HG03108 (cell line): ENCODE measurements at regions not wholly inside any gene's neighbourhood (a gene's known extent, or its start where the extent isn't known, plus 50 kb on each side); places are given as distances from the start of the nearest gene placed in this dataset.
"Not testable (repeated sequence)": the region's sequence is repeated elsewhere in the genome, so short reads cannot be mapped to it uniquely, and the experiment has no call there.

Experiments used
- ATAC-seq: cut with Tn5 transposase; IDR thresholded peaks from one replicate; pipeline ENCODE4 v1.9.1; 2021; ENCODE audit warnings: moderate library complexity; ENCODE audit not compliant: unreplicated experiment

DNA sequence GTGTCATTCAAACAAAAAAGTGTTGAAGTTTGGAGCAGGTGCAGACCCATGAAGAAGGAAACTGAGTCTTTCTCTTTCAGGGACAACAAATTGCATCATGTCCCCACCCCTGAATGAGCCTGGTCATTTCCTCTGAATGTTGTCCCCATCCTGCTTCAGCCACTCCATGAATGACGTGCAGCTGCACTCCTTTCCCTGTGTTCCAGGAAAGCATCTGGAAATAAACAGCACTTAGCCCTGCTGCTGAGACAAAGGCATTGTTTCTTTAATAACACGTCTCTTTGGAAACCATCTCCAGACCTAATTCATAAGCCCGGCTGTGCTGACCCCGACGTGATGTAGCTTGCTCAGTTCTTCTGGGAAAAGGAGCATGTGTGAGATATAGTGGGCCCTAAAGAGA is 682.3 kb downstream of the BRINP1 start:
- ATAC-seq, result no peak

DNA sequence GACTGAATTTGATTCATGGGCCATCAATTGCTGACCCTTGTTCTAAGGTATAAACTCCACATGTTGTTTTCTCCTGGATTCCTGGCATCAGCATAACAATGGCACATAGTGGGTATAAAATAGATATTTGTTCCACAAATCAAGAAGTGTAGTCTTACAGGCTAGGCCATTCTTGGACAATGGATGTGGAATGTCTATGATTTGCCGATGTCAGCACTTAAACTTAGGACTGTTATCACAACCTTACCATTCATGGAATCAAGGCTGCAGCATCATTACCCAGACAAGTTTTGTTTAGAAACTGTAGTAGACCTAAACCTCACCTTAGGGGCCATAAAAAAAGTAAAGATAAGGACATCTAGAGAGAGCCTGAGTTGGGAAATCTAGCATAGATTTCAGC is 680.0 kb downstream of the BRINP1 start:
- no peak for ATAC-seq

DNA sequence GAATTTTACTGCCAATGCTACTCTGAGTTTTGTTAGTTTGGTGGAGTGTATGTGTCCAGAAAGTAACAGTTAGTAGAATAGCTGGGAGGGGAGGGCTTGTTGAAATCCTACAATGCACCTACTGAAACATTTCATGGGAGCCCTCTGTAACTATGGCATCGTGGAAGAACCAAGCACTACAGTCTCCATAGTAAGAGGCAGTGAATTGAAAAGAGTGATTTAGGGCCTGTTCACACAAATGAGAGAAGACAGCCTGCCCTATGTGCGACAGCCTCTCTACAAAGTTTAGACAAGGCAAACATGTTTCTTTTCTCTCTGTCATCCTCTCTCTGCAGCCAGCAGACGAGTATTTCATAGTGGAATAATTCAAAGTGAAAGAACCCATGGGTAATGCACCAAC is 676.6 kb downstream of the BRINP1 start:
- no peak for ATAC-seq

DNA sequence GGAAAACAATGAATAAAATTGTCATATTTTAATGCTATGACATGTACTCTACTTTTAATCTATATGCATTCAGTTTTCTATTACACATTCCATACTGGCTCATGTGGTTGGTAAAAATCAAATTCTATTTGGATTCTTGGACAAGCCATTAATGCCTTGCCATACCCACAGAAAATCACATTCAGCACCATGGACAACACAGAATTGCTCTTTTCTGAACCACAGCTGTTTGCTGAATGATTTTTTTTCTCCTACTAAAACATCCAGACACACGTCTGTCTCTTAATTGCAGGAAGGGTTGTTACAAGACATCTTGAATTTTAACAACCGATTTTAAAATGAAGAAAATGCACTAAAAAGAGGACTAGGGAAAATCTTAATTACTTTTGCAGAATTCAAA is 675.6 kb downstream of the BRINP1 start:
- no peak for ATAC-seq

DNA sequence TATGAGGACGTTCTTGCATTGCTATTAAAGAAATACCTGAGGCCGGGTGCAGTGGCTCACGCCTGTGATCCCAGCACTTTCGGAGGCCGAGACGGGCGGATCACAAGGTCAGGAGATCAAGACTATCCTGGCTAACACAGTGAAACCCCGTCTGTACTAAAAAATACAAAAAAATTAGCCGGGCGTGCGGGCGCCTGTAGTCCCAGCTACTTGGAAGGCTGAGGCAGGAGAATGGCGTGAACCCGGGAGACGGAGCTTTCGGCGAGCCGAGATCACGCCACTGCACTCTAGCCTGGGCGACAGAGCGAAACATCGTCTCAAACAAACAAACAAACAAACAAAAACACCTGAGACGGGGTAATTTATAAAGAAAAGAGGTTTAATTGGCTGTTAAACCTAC is 674.0 kb downstream of the BRINP1 start:
- ATAC-seq, result not testable (repeated sequence)

DNA sequence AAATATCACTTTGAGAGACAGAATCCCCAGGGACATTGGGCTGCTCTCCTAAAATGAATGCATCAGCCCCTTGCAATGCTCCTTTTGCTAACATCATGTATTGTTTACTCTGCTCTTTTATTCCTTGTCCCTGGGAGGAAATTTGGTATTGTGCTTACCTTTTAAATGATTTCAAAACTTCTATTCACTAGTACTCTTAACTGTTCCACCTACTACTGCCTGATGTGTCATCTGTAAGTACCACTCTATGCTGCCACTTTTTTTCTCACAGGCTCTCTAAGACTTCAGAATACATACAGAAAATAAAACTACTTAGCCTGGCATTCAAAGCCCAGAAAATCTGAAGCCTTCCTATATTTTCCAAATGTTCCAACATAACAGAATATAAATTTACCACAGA is 667.2 kb downstream of the BRINP1 start:
- no peak for ATAC-seq

DNA sequence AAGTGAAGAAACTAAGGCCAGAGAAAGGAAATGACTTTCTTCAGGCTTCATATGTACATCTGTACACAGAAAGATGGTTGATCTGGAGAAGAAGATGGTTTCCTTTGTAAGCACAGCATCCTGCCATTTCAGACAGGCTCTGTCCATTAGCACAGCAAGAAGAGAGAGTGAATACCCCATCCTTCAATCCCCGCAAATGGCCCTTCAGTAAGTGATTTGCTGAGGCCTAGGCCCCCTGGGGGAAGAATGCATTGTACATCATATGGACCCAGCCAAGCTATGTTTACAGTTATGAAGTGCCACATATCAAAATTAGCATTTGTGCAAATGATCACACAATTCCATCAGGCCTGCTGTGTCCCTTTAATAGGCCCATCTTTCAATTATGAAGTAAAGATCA is 657.4 kb downstream of the BRINP1 start:
- no peak for ATAC-seq

DNA sequence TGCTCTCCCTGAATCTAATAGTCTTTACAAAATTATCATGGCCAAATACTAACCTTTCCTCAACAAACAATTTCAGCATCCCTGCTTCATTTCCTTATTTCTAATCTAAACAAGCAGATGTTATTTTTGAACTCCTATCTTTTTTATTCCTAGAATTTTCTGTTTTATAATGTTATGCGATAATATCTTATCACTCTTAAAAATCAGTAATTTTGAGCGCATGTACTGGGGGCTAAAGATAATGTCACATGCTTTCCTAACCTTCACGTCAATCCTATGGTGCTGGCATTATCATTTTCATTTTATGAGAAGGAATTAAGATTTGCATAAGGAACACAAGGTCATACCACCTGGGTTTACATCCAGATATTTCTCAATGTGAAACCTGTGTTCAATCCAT is 648.0 kb downstream of the BRINP1 start:
- ATAC-seq, result no peak

DNA sequence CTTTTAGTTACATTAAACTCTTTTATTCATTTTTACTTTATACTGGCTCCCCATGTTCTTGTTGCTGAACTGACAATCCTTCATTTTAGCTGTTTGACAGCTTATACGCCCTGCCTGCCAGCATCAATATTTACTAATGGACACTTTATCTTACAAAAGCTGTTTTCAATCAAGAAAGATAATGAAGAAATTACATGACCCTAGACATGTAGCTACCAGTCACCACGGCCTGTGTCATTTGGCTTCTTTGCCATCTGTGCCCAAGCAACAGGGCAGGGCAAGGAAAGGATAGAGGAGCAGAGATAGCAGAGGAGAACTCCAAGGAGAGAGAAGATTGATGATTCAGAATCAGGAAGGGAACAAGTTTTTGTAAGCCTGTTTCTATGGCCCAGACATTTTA is 647.3 kb downstream of the BRINP1 start:
- no peak for ATAC-seq

DNA sequence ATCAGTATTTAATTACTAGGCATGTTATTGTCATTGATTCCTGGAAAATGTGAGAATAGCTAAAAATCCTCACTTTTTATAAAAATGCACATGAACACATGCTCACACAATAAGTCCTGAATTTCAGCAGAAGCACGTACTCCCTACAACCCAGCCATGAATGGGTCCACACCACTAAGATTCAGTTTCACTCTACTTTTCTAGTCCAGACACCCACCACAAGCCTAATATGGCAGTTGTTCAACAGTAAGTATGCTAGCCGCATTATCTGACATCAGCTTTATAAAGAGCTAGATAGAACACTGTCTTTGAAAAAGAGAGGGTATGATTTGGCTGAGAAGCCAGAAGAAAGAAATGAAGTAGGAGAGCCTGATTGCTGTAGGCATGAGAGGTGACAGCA is 639.3 kb downstream of the BRINP1 start:
- ATAC-seq, result no peak

DNA sequence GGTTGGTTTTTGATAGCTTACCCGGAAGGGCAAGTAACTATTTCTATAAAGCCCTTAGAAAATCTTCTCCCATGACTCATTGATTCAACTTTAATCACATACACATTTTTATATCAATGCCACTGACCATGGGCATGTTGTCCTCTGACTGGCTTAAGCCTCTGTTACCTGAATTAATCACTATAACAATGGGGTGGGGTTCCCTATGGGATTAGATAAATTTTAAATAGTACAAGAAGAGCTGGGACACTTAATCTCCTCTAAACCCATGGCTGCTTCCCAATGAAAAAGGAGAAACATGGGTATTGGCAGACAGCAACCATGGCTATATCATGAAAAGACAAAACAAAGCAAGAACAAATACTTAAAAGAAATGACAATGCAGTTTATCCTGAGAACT is 636.2 kb downstream of the BRINP1 start:
- ATAC-seq, result no peak

DNA sequence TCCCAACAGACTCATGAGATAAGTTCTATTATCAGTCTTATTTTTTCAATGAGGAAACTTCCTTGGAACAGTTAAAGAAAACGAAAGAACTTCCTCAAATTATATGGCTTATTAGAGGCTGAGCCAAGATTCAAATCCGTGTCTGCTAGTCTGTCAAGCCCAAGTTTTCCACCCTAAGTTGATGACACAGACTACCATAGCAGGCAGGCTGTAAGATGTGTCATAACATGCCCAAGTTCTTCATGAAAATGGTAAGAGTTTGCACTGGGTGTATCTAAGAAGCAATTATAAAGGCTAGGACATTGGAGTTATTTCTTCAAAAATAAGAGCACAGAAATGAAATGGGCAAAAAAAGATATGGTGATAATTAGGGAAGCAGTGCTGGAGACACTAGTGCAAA is 634.5 kb downstream of the BRINP1 start:
- ATAC-seq, result no peak

DNA sequence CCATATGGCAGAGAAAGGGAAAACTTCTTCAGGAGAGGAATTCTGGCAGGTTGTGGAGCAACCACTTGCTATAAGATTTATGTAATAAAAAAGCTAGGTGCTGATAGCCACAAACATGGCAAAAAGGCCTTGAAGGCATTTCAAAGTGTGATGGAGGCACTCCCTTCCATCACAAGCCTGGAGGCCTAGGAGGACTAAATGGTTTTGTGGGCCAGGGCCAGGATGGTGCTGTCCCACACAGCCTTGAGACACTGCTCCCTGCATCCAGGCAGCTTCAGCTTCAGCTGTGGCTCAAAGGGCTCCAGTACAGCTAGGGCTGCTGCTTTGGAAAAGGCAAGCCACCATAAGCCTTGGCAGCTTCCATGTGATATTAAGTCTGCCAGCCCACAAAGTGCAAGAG is 632.8 kb downstream of the BRINP1 start:
- no peak for ATAC-seq

DNA sequence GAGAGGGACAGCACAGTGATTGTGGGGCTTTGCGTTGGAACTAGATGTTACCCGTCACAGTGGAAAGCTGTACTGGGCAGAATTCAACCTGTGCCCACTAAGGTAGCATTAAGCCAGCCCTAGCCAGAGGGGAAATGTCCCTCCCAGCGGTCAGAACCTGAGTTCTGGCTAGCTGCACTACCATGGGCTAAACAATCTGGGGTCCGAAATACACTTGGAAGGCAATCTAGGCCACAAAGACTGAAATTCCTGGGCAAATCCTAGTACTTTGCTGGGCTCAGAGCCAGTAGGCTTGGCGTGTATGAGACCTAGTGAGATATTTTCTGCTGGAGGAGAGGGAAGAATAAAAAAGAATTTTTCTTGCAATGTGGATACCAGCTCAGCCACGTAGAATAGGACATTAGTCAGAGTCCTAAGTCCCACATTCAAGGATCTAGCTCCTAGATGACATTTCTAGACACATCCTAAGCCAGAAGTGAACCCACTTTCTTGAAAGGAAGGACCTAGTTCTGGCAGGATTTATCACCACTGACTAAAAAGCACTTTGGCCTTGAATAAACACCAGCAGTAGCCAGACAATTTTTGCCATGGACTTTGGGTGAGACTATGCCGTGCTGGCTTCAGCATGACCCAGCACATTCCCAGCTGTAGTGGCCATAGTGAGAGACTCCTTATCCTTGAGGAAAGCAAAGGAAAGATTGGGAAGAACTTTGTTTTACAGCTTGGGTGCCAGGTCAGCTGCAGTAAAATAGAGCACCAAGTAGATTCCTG is 618.0 kb downstream of the BRINP1 start:
- ATAC-seq, result no peak

DNA sequence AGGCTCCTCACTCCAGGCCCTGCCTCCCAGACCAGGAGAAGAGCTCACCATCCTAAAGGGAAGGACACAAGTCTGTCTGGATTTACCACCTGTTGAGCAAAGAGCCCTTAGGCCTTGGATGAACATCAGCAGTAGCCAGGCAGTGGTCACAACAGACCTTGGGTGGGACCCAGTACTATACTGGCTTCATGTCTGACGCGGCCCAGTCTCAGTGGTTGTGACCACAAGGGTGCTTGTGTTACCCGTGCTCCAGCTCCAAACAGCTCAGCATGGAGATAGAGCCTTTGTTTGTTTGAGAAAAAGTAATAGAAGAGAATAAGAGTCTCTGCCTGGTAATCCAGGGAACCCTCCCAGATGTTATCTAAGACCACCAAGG is 617.4 kb downstream of the BRINP1 start:
- no peak for ATAC-seq

DNA sequence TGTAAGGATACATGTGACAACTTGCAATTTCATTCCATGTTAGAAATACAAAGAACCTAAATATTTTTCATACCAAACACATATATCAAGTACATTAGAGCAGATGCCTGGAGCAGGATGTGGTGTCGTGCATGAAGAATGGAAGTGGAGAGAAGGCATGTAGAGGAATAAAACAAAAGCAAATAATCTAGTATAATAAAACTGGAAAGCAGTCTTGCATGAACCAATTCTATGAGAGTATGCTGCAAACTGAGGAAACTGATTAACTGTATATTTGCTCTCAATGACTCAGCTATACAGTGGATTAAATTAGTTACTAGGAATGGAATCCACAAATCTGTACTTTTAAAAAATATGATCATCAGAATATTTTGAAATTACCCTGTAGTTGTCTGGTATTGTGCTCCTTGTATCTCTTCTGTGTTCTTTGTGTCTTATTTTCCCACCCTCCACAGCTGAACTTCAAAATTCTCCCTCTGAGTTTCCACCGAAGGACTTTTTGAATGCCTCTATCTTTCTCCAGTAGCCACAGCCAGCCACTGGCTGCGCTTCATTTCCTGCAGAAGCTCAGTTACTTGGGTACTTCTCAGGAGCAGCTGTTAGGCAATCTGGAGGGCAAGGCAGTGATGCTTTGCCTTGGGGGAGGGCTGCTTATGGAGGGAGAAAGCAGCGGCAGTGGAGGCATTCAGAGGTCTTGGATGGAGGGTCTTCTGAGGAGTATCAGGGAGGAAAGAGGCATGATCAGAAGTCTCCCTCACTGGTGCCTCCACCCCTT is 608.0 kb downstream of the BRINP1 start:
- no peak for ATAC-seq

DNA sequence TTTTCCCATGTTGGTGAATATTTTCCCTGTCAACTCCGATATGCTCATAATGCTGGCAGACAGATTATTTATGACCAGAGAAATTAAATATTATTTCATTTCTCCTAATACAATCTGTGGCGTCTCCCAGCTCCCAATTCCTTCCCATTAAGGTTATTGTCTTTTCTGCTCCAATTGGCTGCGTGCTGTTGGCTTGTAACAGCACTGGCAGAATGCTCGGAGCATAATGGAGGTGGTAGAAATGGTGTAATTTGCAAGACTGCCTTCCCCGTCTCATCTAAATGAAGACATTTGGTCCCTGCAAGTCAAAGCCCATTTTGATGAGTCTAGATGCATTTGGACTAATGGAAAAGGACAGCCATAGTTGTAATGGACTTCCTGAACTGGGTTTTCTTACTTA is 601.7 kb downstream of the BRINP1 start:
- ATAC-seq, result no peak

DNA sequence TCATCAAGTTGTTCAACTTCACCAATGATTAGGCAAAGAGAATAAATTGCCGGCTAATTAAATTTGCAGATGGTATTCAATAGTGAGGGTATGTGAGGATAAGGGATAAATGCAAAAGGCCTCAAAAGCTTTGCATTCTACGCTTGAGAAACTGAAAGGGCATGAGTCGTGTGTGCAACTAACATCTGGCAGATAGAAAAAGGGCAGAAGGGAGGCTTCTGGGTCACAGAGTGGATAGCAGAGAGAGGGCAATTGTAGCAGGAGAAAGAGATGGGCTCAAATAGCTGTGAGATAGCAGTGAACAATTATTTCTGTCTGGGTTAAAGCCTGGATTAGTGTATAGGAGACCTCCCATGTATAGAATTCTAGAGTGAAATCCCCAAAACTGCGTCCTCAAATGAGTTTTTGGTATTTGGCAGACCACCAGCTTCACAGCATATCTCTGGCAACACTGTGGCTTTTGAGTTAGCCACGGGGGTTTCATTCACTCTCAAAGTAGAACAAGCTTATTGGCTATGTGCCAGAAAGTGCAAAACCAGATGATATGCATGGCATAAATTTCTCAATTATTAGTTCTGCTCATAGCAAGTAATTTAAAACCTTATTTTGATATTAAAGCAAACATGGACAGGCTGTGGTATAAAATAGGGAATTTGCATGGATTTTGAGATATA is 586.3 kb downstream of the BRINP1 start:
- ATAC-seq, result no peak

DNA sequence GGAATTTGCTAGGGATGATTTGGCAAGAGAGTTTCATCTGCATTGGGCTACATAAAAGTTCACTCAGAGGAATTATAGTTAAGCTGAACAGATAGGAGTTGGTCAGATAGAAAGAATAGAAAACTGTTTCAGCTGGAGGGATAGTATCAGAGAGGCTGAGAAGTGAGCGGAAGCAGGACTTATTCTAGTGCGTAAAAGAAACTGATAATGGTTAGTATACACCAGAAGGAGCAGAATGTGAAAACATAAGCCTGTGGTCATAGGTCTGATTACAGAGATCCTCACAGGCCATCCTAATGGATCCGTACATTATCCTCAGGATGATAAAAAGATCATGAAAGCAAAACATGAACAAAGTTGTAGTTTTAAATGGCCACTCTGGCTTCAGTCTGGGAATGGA is 585.2 kb downstream of the BRINP1 start:
- no peak for ATAC-seq

DNA sequence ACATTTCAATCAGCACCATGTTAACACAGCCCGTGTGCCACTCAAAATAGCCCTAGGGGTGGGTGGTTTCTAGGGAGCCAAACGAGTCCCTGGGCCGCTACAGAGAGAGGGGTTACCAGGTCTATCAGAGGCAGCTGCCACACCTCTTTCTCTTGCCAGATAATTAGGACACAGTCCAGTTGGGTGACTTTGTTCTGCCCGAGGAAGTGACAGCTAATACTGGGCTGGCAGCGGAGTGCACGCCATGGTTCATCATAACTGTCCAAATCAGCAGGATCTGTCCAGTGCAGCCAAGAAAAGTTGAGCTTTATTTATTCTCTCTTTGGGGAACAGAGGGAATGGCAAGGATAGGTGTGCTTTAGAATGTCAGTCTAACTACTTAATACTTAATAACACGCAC is 583.8 kb downstream of the BRINP1 start:
- no peak for ATAC-seq

DNA sequence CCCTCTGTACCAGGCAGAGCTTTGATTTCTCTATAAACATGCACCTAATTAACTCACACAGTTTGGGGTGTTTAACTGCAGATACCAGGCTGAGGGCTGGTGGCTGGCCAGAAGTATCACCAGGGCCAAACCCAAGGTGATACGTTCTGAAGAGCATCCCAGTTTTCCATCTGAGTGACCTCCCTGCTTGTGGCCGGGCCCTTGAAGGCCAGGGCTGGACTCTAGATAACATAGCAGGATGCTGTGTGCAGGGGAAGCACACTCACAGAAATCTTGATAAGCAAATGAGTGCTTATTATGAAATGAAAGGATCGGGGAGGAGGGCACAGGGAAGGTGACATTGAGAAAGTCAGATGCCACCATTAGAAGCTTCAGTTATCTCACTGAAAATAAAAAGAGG is 582.4 kb downstream of the BRINP1 start:
- no peak for ATAC-seq

DNA sequence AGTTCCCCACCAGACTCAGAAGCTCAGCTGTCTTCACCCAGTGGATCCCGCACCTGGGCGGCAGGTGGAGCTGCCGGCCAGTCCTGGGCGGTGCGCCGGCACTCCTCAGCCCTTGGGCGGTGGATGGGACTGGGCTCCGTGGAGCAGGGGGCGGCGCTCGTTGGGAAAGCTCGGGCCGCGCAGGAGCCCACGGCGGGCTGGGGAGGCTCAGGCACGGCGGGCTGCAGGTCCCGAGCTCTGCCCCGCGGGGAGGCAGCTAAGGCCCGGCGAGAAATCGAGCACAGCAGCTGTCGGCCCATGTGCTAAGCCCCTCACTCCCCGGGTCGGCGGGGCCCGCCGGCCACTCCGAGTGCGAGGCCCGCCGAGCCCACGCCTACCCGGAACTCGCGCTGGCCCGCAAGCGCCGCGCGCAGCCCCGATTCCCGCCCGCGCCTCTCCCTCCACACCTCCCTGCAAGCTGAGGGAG is 560.0 kb downstream of the BRINP1 start:
- ATAC-seq, result no peak
